ENCODE measurements at regions not wholly inside any gene's neighbourhood (a gene's known extent, or its start where the extent isn't known, plus 50 kb on each side); places are given as distances from the start of the nearest gene placed in this dataset.

DNA sequence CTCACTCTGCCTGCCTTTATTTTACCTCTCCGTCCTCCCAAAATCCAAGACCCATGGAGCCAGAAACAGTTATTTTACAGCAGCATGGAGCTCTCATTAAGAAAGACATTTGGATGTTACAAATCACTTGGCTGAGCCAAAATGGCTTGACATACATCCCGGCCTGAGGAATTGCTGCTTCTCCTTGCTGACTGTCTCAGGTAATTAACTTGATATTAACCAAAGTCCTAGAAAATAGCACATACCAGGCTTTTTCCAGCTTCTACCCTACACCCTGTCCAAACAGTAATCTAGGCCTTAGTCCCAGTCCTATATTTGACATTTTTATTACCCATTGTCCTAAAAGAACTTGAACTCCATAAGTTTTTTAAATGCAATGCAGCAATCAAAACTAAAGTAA, 205.0 kb downstream of the TMX3 start:
- TF ChIP-seq, protein P1, sequence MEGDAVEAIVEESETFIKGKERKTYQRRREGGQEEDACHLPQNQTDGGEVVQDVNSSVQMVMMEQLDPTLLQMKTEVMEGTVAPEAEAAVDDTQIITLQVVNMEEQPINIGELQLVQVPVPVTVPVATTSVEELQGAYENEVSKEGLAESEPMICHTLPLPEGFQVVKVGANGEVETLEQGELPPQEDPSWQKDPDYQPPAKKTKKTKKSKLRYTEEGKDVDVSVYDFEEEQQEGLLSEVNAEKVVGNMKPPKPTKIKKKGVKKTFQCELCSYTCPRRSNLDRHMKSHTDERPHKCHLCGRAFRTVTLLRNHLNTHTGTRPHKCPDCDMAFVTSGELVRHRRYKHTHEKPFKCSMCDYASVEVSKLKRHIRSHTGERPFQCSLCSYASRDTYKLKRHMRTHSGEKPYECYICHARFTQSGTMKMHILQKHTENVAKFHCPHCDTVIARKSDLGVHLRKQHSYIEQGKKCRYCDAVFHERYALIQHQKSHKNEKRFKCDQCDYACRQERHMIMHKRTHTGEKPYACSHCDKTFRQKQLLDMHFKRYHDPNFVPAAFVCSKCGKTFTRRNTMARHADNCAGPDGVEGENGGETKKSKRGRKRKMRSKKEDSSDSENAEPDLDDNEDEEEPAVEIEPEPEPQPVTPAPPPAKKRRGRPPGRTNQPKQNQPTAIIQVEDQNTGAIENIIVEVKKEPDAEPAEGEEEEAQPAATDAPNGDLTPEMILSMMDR (IDR thresholded peaks at IDR 0.05; ENCODE audit: low read depth, low read length, poor library complexity, severe bottlenecking): no peak
- no peak for TF ChIP-seq EZH2phosphoT487 (IDR thresholded peaks at IDR 0.05; ENCODE audit: borderline replicate concordance, low read length)
